Upper lobe of left lung (tissue), 4 donors: ENCODE measurements at regions not wholly inside any gene's neighbourhood (a gene's known extent, or its start where the extent isn't known, plus 50 kb on each side); places are given as distances from the start of the nearest gene placed in this dataset.

ENCODE experiments used
- CTCF ChIP-seq, 6 experiments: fragments of 450-650 bp in 4 of 6; fragments of 200-600 bp in 2 of 6; sonication (generic) in 2 of 6; IDR thresholded peaks; one replicate each; pipeline ENCODE4 v1.5.1; 2016 to 2019; ENCODE audit warnings: antibody characterized with exemption in 6 of 6
- POLR2A ChIP-seq, 4 donors: fragments of 450-650 bp; IDR thresholded peaks; one replicate each; pipeline ENCODE4 v1.5.1; 2016 to 2017; ENCODE audit warnings: antibody characterized with exemption in 4 of 4, mild to moderate bottlenecking in 2 of 4
- POLR2AphosphoS5 ChIP-seq, 2 donors: sonication (generic); formaldehyde crosslinking; IDR thresholded peaks; one replicate each; pipeline ENCODE4 v1.5.1; 2017; ENCODE audit warnings: antibody characterized with exemption in 2 of 2

DNA sequence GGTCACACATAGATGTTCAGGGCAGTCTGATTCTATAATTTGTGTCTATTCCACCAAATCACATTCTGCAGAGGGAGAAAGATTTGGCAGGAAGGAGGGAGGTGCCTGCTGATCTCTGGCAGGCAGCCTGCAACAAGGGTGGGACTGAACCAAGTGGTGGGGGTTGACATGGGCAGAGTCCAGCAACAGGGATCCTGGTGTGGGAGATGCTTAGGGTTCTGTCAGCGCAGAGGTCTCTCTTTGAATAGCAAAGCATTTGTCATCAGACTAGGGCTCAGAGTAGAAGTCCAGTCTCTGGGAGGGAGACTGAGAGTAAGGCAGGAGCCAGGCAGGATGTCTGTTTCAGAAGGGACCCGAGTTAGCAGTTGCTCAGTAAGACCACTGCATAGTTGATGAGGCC lies 94.6 kb downstream of the UTP18 start:
- no peak for TF ChIP-seq POLR2A (IDR thresholded peaks at IDR 0.05)
- no peak for TF ChIP-seq CTCF (IDR thresholded peaks at IDR 0.05)
- TF ChIP-seq POLR2AphosphoS5 (IDR thresholded peaks at IDR 0.05): no peak
